ENCODE measurements at regions not wholly inside any gene's neighbourhood (a gene's known extent, or its start where the extent isn't known, plus 50 kb on each side); places are given as distances from the start of the nearest gene placed in this dataset.

GRCh38 chr13:26973295-26973694 lies 198.3 kb downstream of the USP12 start:
- DNase-seq = no peak
- ATAC-seq = no peak
- intact Hi-C loops (cut with DNase I, micrococcal nuclease) = no loop called here

GRCh38 chr13:26971990-26972887 lies 199.4 kb downstream of the USP12 start:
- intact Hi-C loops (cut with DNase I, micrococcal nuclease) = no loop called here
- peak; percentile 80 to 81 for DNase-seq
- peak; percentile 59 for ATAC-seq

- ATAC-seq = peak; percentile 70
- DNase-seq = peak; percentile 86 to 89
- intact Hi-C loops (cut with DNase I, micrococcal nuclease) = no loop called here
These were observed 202.9 kb downstream of the USP12 start for GRCh38 chr13:26968431-26969341.

GRCh38 chr13:26967119-26968038 lies 204.2 kb downstream of the USP12 start:
- intact Hi-C loops (cut with DNase I, micrococcal nuclease) = no loop called here
- DNase-seq (peak; percentile 46 to 54), ATAC-seq (no peak)

- intact Hi-C loops (cut with DNase I, micrococcal nuclease) = no loop called here
- DNase-seq = no peak
- ATAC-seq = no peak
These were observed 204.9 kb downstream of the USP12 start for GRCh38 chr13:26966701-26967080.

GRCh38 chr13:26965952-26966700 lies 205.5 kb downstream of the USP12 start:
- DNase-seq = peak; percentile 46 to 63
- intact Hi-C loops (cut with DNase I, micrococcal nuclease) = no loop called here
- no peak for ATAC-seq

- ATAC-seq (peak; percentile 48), DNase-seq (peak; percentile 46 to 72)
- intact Hi-C loops (cut with DNase I, micrococcal nuclease) = no loop called here
These were observed 204.0 kb upstream of the GPR12 start for GRCh38 chr13:26964278-26965250.

- intact Hi-C loops (cut with DNase I, micrococcal nuclease) = no loop called here
- peak; percentile 2 for ATAC-seq
- peak in 1 of 2 donors; percentile 25 for DNase-seq
These were observed 202.1 kb upstream of the GPR12 start for GRCh38 chr13:26962671-26963070.

- ATAC-seq (peak; percentile 76), DNase-seq (peak; percentile 73 to 89)
- intact Hi-C loops (cut with DNase I, micrococcal nuclease) = no loop called here
These were observed 201.5 kb upstream of the GPR12 start for GRCh38 chr13:26961890-26962615.

- DNase-seq (no peak), ATAC-seq (peak; percentile 19)
- intact Hi-C loops (cut with DNase I, micrococcal nuclease) = no loop called here
These were observed 196.6 kb upstream of the GPR12 start for GRCh38 chr13:26957182-26957581.

GRCh38 chr13:26956522-26957142 lies 196.0 kb upstream of the GPR12 start:
- DNase-seq (peak in 1 of 2 donors; percentile 83), ATAC-seq (peak; percentile 71)
- intact Hi-C loops (cut with DNase I, micrococcal nuclease) = no loop called here

GRCh38 chr13:26954976-26955375 lies 194.4 kb upstream of the GPR12 start:
- intact Hi-C loops (cut with DNase I, micrococcal nuclease) = no loop called here
- no peak for ATAC-seq
- no peak for DNase-seq

- DNase-seq (no peak), ATAC-seq (no peak)
- intact Hi-C loops (cut with DNase I, micrococcal nuclease) = no loop called here
These were observed 192.7 kb upstream of the GPR12 start for GRCh38 chr13:26953291-26953690.

GRCh38 chr13:26952551-26953143 lies 192.1 kb upstream of the GPR12 start:
- intact Hi-C loops (cut with DNase I, micrococcal nuclease) = no loop called here
- peak in 1 of 2 donors; percentile 25 for DNase-seq
- no peak for ATAC-seq

GRCh38 chr13:26951581-26952177 lies 191.1 kb upstream of the GPR12 start:
- DNase-seq = peak; percentile 77 to 91
- ATAC-seq = peak; percentile 64
- intact Hi-C loops (cut with DNase I, micrococcal nuclease) = no loop called here

Data from left colon (tissue), 2 donors.